ENCODE measurements at regions not wholly inside any gene's neighbourhood (a gene's known extent, or its start where the extent isn't known, plus 50 kb on each side); places are given as distances from the start of the nearest gene placed in this dataset.

- TF ChIP-seq PBX2 (CRISPR knock-in tag; IDR thresholded peaks at IDR 0.05; ENCODE audit: low read depth) (no peak), PBX2 (tag; conservative IDR thresholded peaks at IDR 0.05; ENCODE audit: low read depth) (peak; percentile 22; the same call in 1 of the 2 replicates), HDAC2 (IDR thresholded peaks at IDR 0.05) (no peak), KLF16 (IDR thresholded peaks at IDR 0.05) (no peak), ZNF311 (CRISPR knock-in tag; IDR thresholded peaks at IDR 0.05) (no peak), ETS2 (tag; IDR thresholded peaks at IDR 0.05; ENCODE audit: borderline replicate concordance, poor library complexity, severe bottlenecking) (no peak), DACH1 (IDR thresholded peaks at IDR 0.05; ENCODE audit: partially characterized antibody) (no peak), SOX6 (IDR thresholded peaks at IDR 0.05) (peak; percentile 82), ZC3H4 (CRISPR knock-in tag; IDR thresholded peaks at IDR 0.05; ENCODE audit: borderline replicate concordance) (no peak), ZNF75A (CRISPR knock-in tag; IDR thresholded peaks at IDR 0.05) (no peak), L3MBTL2 (IDR thresholded peaks at IDR 0.05) (0 out of 2 replicates have a peak, but pooled peaks have one; percentile 14), POLR2H (tag; IDR thresholded peaks at IDR 0.05; ENCODE audit: low read depth) (no peak)
Measured at GRCh38 chr2:100193291-100193710, 50.9 kb upstream of the AFF3 start (continued).
